Breast epithelium (tissue), 4 donors: ENCODE measurements at regions not wholly inside any gene's neighbourhood (a gene's known extent, or its start where the extent isn't known, plus 50 kb on each side); places are given as distances from the start of the nearest gene placed in this dataset.
A peak's percentile ranks its signal among the peaks of the same experiment; 100 is the strongest.
"Not testable (repeated sequence)": the region's sequence is repeated elsewhere in the genome, so short reads cannot be mapped to it uniquely, and the experiment has no call there.

ENCODE experiments used
- DNase-seq, 2 donors: peaks; one replicate each; pipeline ENCODE4 v3.0.0-alpha.2; 2019; ENCODE audit warnings: low spot score in 2 of 2
- H3K27ac ChIP-seq, 2 donors: fragments of 200-600 bp; sonication (generic) in 1 of 2; one replicate each; pipeline ENCODE4 v1.5.1; 2016 to 2019; ENCODE audit warnings: mild to moderate bottlenecking in 1 of 2
- H3K27me3 ChIP-seq, 2 donors: fragments of 200-600 bp; sonication (generic) in 1 of 2; one replicate each; pipeline versions ENCODE4 v1.5.1 to v1.6.0; 2017 to 2019; ENCODE audit warnings: control low read depth in 1 of 2, mild to moderate bottlenecking in 1 of 2
- H3K36me3 ChIP-seq: fragments of 200-600 bp; one replicate; pipeline ENCODE4 v1.5.1; 2019
- H3K4me1 ChIP-seq, 2 donors: fragments of 200-600 bp; sonication (generic); one replicate each; pipeline ENCODE4 v1.5.1; 2016 to 2019; ENCODE audit warnings: control low read depth in 1 of 2
- H3K4me3 ChIP-seq, 3 donors: fragments of 200-600 bp; sonication (generic); 1 replicate in 2 of 3; 2 replicates in 1 of 3; pipeline ENCODE4 v1.5.1; 2016 to 2019; ENCODE audit warnings: mild to moderate bottlenecking in 3 of 3, moderate library complexity in 2 of 3
- H3K9me3 ChIP-seq, 2 donors: fragments of 200-600 bp; sonication (generic) in 1 of 2; one replicate each; pipeline ENCODE4 v1.5.1; 2016 to 2019; ENCODE audit warnings: control low read depth in 1 of 2
- POLR2A ChIP-seq: fragments of 450-650 bp; IDR thresholded peaks from one replicate; pipeline ENCODE4 v1.6.1; 2016; ENCODE audit warnings: antibody characterized with exemption, mild to moderate bottlenecking, moderate library complexity
- POLR2AphosphoS5 ChIP-seq, 3 donors: sonication (generic); formaldehyde crosslinking; IDR thresholded peaks; one replicate each; pipeline ENCODE4 v1.6.1; 2017; ENCODE audit warnings: antibody characterized with exemption in 3 of 3
- intact Hi-C: fragments of 100-400 bp; cut with DNase I; formaldehyde crosslinking; loops from one replicate; pipeline ENCODE4 v1.15.1; 2023; ENCODE audit warnings: low total_unique reads
- TF ChIP-seq, protein P1 (sequence below), 3 donors: fragments of 450-650 bp; IDR thresholded peaks; one replicate each; pipeline ENCODE4 v1.5.1; 2016 to 2017; ENCODE audit warnings: antibody characterized with exemption in 3 of 3, mild to moderate bottlenecking in 3 of 3, moderate library complexity in 3 of 3

DNA sequence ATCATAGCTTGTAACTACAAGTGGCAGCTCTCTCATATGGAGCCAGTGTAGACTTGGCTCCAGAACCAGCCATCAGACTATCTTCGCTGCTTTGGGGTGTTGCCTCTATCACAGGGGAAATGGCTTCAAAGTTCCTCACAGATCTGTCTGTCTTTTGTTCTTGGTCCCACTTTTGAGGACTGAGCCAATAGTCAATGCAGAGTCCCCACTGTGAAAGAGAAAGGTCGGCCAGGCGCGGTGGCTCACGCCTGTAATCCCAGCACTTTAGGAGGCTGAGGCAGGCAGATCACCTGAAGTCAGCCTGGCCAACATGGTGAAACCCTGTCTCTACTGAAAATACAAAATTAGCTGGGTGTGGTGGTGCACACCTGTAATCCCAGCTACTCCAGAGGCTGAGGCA lies 86.9 kb upstream of the FZD7 start:
- H3K36me3 ChIP-seq, H3K9me3 ChIP-seq, H3K4me1 ChIP-seq, DNase-seq, H3K27ac ChIP-seq, H3K4me3 ChIP-seq, intact Hi-C loops, H3K27me3 ChIP-seq: not testable (repeated sequence)

DNA sequence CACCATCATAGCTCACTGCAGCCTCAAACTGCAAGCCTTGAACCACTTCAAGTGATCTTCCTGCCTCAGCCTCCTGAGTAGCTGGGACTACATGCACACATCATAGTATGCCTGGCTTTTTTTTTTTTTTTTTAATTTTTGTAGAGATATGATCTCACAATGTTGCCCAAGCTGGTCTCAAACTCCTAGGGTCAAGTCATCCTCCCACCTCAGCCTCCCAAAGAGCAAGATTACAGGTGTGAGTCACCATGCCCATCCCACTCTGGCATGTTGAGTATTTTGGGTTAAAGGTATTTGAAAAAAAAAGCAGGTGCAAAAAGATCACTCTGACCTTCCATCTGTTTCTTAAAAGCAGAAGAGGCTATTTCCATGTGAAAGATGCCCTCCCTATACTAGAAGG lies 86.4 kb upstream of the FZD7 start:
- no peaks in the 10 kb centered on the region for H3K4me1 ChIP-seq
- DNase-seq = no peak
- TF ChIP-seq, protein P1, sequence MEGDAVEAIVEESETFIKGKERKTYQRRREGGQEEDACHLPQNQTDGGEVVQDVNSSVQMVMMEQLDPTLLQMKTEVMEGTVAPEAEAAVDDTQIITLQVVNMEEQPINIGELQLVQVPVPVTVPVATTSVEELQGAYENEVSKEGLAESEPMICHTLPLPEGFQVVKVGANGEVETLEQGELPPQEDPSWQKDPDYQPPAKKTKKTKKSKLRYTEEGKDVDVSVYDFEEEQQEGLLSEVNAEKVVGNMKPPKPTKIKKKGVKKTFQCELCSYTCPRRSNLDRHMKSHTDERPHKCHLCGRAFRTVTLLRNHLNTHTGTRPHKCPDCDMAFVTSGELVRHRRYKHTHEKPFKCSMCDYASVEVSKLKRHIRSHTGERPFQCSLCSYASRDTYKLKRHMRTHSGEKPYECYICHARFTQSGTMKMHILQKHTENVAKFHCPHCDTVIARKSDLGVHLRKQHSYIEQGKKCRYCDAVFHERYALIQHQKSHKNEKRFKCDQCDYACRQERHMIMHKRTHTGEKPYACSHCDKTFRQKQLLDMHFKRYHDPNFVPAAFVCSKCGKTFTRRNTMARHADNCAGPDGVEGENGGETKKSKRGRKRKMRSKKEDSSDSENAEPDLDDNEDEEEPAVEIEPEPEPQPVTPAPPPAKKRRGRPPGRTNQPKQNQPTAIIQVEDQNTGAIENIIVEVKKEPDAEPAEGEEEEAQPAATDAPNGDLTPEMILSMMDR (IDR thresholded peaks at IDR 0.05) = no peak
- no peak for TF ChIP-seq POLR2A
- TF ChIP-seq POLR2AphosphoS5 (IDR thresholded peaks at IDR 0.05) = no peak
- no peak overlapping the region for H3K4me3 ChIP-seq
- intact Hi-C loops = no loop called here
- no peaks in the 10 kb centered on the region for H3K27me3 ChIP-seq
- H3K9me3 ChIP-seq = no peaks in the 10 kb centered on the region
- H3K27ac ChIP-seq = no peak overlapping the region
- no peaks in the 10 kb centered on the region for H3K36me3 ChIP-seq

DNA sequence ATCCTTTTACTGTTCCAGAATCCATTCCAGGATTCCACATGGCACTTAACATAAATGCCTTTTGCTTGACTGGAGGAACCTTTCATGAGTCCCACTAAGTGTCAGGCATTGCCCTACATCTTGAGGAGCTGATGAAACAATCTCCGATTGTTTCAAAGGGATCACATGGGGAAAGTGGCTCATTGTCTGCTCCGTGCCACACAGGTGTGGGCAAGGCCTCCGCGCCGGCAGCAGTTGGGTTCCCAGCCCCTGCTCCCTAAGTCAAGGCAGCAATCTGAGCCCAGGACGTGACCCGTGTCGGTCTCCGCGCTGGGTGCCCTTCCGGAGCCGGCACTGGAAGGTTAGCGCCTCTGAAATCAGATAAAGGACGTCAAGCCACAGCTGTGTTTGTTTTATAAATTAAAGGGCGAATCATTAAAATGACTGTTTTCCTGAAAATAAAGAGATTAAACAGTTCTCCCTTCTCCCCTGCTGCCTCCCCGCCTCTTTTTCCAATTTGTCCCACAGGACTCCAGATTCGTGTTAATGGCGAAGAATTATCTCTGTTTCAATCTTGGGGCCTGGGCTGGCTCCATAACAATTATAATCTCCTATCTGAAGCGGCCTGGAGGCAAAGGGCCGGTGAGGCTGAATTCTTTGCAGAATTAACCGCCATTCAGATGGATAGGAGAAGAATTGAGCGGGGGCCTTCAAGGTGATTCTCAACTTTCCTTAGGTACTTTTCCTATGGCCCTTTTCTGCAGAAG lies 84.3 kb upstream of the FZD7 start:
- Histone ChIP-seq H3K36me3 (no peaks in the 10 kb centered on the region), H3K27ac (no peak overlapping the region), H3K27me3 (no peaks in the 10 kb centered on the region), H3K4me3 (no peak overlapping the region), H3K9me3 (no peaks in the 10 kb centered on the region), H3K4me1 (no peaks in the 10 kb centered on the region)
- TF ChIP-seq POLR2A (no peak), POLR2AphosphoS5 (IDR thresholded peaks at IDR 0.05) (no peak)
- TF ChIP-seq, protein P1 (IDR thresholded peaks at IDR 0.05) = no peak
- peak in 1 of 2 donors; percentile 30 for DNase-seq
- intact Hi-C loops = no loop called here

DNA sequence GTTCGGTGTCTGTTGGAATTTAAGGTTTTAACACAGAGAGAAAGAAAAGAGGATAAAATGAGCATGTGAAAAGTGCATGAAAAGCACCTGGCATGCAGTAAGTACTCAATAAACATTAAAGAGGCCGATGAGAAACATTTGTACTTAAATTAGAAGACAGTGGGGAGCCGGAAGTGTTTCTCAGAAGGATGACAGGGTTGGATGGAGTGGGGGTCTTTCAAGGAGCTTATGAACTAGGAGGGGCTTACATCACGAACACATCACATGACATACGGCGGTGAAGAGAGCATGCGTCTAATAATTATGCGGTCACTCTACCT lies 83.8 kb upstream of the FZD7 start:
- Histone ChIP-seq H3K27me3 (no peaks in the 10 kb centered on the region), H3K4me1 (no peaks in the 10 kb centered on the region), H3K4me3 (no peak overlapping the region), H3K9me3 (no peaks in the 10 kb centered on the region), H3K36me3 (no peaks in the 10 kb centered on the region), H3K27ac (no peak overlapping the region)
- peak in 1 of 2 donors; percentile 9 for DNase-seq
- intact Hi-C loops = no loop called here
- TF ChIP-seq, protein P1 (IDR thresholded peaks at IDR 0.05) = no peak
- TF ChIP-seq POLR2AphosphoS5 (IDR thresholded peaks at IDR 0.05) (no peak), POLR2A (no peak)

DNA sequence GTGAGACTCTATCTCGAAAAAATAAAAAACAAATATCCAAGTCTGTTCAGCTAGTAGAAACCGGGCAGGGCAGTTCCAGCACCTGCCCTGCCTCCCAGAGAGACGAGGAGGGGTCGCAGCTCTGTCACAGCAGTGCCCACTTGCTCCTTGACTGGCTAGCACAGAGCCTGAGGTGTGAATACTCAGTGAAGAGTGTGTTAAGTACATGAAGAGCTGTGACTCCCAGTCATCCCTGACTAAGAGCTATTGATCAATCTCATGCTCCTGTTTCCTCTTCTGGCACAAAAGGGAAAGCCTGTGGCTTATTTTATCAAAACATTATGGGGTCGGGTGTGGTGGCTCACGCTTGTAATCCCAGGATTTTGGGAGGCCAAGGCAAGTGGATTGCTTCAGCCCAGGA lies 83.0 kb upstream of the FZD7 start:
- DNase-seq = no peak

DNA sequence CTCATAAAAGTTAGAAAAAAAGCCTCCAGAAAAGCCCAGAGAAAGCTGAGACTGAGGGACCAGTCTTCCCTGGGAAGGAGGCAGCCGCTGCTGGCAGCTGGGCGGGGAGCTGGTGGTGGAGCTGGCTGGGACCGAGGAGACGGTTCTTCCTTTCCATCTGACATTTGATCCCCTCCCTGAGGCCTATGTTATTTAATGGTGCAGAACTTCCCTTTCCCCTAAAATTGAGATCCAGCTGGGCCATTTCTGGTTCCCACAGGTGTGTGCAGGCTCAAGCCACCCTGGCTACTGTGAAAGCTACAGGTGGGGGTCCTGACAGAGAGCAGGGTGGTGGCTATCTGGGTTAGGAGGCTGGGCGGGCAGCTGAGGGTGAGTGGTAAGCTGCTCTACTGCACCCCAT lies 81.5 kb upstream of the FZD7 start:
- H3K27me3 ChIP-seq = no peaks in the 10 kb centered on the region
- DNase-seq = no peak

More for the DNA sequence above, 83.0 kb upstream of the FZD7 start:
- Histone ChIP-seq H3K9me3 (no peaks in the 10 kb centered on the region), H3K27ac (no peak overlapping the region), H3K36me3 (no peaks in the 10 kb centered on the region), H3K4me3 (no peak overlapping the region), H3K4me1 (no peaks in the 10 kb centered on the region), H3K27me3 (no peaks in the 10 kb centered on the region)
- TF ChIP-seq POLR2A = no peak
- intact Hi-C loops = no loop called here

More for the DNA sequence above, 81.5 kb upstream of the FZD7 start:
- Histone ChIP-seq H3K4me3 (no peak overlapping the region), H3K27ac (no peak overlapping the region), H3K9me3 (no peaks in the 10 kb centered on the region), H3K36me3 (no peaks in the 10 kb centered on the region), H3K4me1 (peaks cover 0 to 4% of the 10 kb centered on the region in 2 donors)
- TF ChIP-seq POLR2AphosphoS5 (IDR thresholded peaks at IDR 0.05) (no peak), POLR2A (no peak)
- TF ChIP-seq, protein P1 (IDR thresholded peaks at IDR 0.05) = no peak
- intact Hi-C loops = no loop called here
